Liver (tissue), 3 donors: ENCODE measurements at regions not wholly inside any gene's neighbourhood (a gene's known extent, or its start where the extent isn't known, plus 50 kb on each side); places are given as distances from the start of the nearest gene placed in this dataset.

Experiments
- CTCF ChIP-seq: fragments of 150-350 bp; IDR thresholded peaks from 2 replicates; pipeline ENCODE4 v1.5.1; 2017; ENCODE audit warnings: improper control_type of control experiment, low read depth, low read length; ENCODE audit not compliant: missing input control
- GABPA ChIP-seq, 2 donors: IDR thresholded peaks in 1 of 2; conservative IDR thresholded peaks in 1 of 2; 2 replicates each; pipeline ENCODE4 v1.6.1; 2016; ENCODE audit warnings: antibody characterized with exemption in 2 of 2, mild to moderate bottlenecking in 1 of 2, moderate library complexity in 1 of 2
- HNF4G ChIP-seq: IDR thresholded peaks from 2 replicates; pipeline ENCODE4 v1.6.1; 2016; ENCODE audit warnings: antibody characterized with exemption
- RAD21 ChIP-seq, 2 donors: IDR thresholded peaks; 2 replicates each; pipeline ENCODE4 v1.6.1; 2016; ENCODE audit warnings: antibody characterized with exemption in 2 of 2, mild to moderate bottlenecking in 2 of 2
- REST ChIP-seq: IDR thresholded peaks from 2 replicates; pipeline ENCODE4 v1.6.1; 2016; ENCODE audit warnings: antibody characterized with exemption, mild to moderate bottlenecking
- RXRA ChIP-seq, 2 donors: IDR thresholded peaks; 2 replicates each; pipeline ENCODE4 v1.6.1; 2017 to 2018; ENCODE audit warnings: antibody characterized with exemption in 2 of 2, mild to moderate bottlenecking in 1 of 2
- TF ChIP-seq, protein P1 (sequence below): IDR thresholded peaks from 2 replicates; pipeline ENCODE4 v1.6.1; 2016; ENCODE audit warnings: antibody characterized with exemption
- donor health status: healthy.
- donor health status: healthy.

- TF ChIP-seq CTCF (no peak), GABPA (IDR thresholded peaks at IDR 0.05 in 1 of 2, conservative IDR thresholded peaks at IDR 0.05 in 1 of 2) (no peak), REST (no peak), HNF4G (no peak), RAD21 (IDR thresholded peaks at IDR 0.05) (no peak), RXRA (IDR thresholded peaks at IDR 0.05) (no peak)
- TF ChIP-seq, protein P1, sequence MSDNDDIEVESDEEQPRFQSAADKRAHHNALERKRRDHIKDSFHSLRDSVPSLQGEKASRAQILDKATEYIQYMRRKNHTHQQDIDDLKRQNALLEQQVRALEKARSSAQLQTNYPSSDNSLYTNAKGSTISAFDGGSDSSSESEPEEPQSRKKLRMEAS: no peak
Measured at GRCh38 chr2:194260185-194260584, 1396.8 kb upstream of the SLC39A10 start.
